ENCODE measurements at regions not wholly inside any gene's neighbourhood (a gene's known extent, or its start where the extent isn't known, plus 50 kb on each side); places are given as distances from the start of the nearest gene placed in this dataset.

DNA sequence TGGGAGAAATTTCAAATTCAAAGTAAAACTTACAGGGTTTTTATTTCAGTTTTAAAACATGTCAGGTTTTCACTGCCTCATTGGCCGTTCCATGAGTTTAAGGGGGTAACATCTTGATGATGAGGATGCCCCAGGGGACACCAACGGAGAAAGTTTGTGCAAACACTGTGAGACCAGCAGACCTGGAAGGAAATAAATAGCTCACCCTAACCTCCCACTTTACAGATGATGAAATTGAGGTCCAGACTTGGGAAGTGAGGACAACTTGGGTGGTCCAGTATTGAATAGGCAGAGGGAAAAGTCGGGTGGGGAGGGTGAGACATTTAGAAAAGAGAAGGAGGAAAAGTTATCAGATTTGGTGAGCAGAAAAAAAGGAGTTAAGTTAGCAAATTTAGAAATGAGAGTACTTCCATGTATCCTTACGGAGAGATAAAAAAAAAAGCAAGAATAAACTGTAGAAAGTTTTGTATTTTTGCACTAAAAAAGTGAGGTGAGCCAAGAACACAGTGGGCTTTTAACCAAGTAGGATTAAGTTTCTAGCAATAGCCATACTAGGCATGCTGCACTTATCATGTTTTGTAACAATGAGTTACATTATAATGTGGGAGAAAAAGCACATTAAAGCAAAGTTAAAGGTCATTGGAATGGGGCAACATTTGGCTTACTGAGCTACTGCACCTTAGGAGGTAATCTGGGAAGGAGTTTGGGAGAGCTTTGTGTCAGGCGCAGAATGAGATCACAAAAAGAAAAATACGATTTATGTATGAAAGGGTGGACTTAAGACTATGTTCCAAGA is 125.1 kb downstream of the GAS1 start:
- Histone ChIP-seq H3K79me2 (ENCODE audit: insufficient read depth, low read length) (no peaks in the 10 kb centered on the region), H2AFZ (ENCODE audit: low read length) (no peak overlapping the region), H3K27ac (ENCODE audit: extremely low read length, insufficient read depth, low read length) (no peak overlapping the region), H3K9ac (ENCODE audit: insufficient read depth, low read depth, low read length) (no peak overlapping the region), H3K4me2 (ENCODE audit: low read depth, low read length) (no peak overlapping the region), H3K9me3 (ENCODE audit: low read length) (peaks cover 8% of the 10 kb centered on the region; the same call in 1 of the 2 replicates), H3K27me3 (ENCODE audit: control insufficient read depth in 1 of 2, insufficient read depth in 2 of 2, low read length in 2 of 2) (peaks cover 0 to 6% of the 10 kb centered on the region in 2 experiments; a peak in 1 of 5 replicates), H3K4me1 (ENCODE audit: insufficient read depth, low read length) (no peaks in the 10 kb centered on the region), H3K36me3 (replicated peaks in 1 of 2; ENCODE audit: control insufficient read depth in 1 of 2, insufficient read depth in 2 of 2, low read length in 2 of 2) (no peaks in the 10 kb centered on the region), H3K4me3 (replicated peaks in 1 of 3; ENCODE audit: insufficient read depth in 1 of 3, low read depth in 2 of 3, low read length in 3 of 3) (no peak overlapping the region), H4K20me1 (ENCODE audit: insufficient read depth, low read length) (no peaks in the 10 kb centered on the region)
- intact Hi-C loops (cut with micrococcal nuclease; ENCODE audit: unreplicated experiment) = no loop called here
- no TSS peak for BruUV-seq (replicated peaks)
- DNase-seq (ENCODE audit: low spot score) (no peak), ATAC-seq (no peak), FAIRE-seq (no peak)
- in situ Hi-C loops (cut with HindIII; ENCODE audit: extremely low pct_ligation_motif_present, low pct_unique_long_range_greater_than_20kb) = no loop called here
- CTCF ChIA-PET (ENCODE audit: low intra/inter-chr PET ratio, low total read pairs) = no interaction called here
- TF ChIP-seq ZNF746 (CRISPR knock-in tag; IDR thresholded peaks at IDR 0.05) (no peak), FOXA1 (IDR thresholded peaks at IDR 0.05) (no peak), FOXA1 (CRISPR knock-in tag; IDR thresholded peaks at IDR 0.05) (no peak), ZNF747 (CRISPR knock-in tag; IDR thresholded peaks at IDR 0.05; ENCODE audit: borderline replicate concordance) (no peak), ZMAT3 (CRISPR knock-in tag; conservative IDR thresholded peaks at IDR 0.05) (no peak), ZNF776 (CRISPR knock-in tag; IDR thresholded peaks at IDR 0.05) (no peak), ZNF143 (CRISPR knock-in tag; IDR thresholded peaks at IDR 0.05) (no peak), ZNF816 (CRISPR knock-in tag; IDR thresholded peaks at IDR 0.05; ENCODE audit: borderline replicate concordance) (no peak), NRL (CRISPR knock-in tag; IDR thresholded peaks at IDR 0.05; ENCODE audit: borderline replicate concordance) (no peak), ZNF326 (CRISPR knock-in tag; IDR thresholded peaks at IDR 0.05; ENCODE audit: borderline replicate concordance) (no peak), MXI1 (IDR thresholded peaks at IDR 0.05; ENCODE audit: borderline replicate concordance, low read depth, low read length) (no peak), ZNF674 (CRISPR knock-in tag; IDR thresholded peaks at IDR 0.05; ENCODE audit: low read depth) (no peak)
- TF ChIP-seq, protein P1, sequence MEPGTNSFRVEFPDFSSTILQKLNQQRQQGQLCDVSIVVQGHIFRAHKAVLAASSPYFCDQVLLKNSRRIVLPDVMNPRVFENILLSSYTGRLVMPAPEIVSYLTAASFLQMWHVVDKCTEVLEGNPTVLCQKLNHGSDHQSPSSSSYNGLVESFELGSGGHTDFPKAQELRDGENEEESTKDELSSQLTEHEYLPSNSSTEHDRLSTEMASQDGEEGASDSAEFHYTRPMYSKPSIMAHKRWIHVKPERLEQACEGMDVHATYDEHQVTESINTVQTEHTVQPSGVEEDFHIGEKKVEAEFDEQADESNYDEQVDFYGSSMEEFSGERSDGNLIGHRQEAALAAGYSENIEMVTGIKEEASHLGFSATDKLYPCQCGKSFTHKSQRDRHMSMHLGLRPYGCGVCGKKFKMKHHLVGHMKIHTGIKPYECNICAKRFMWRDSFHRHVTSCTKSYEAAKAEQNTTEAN (CRISPR knock-in tag; conservative IDR thresholded peaks at IDR 0.05) = no peak
- TF ChIP-seq, protein P2, sequence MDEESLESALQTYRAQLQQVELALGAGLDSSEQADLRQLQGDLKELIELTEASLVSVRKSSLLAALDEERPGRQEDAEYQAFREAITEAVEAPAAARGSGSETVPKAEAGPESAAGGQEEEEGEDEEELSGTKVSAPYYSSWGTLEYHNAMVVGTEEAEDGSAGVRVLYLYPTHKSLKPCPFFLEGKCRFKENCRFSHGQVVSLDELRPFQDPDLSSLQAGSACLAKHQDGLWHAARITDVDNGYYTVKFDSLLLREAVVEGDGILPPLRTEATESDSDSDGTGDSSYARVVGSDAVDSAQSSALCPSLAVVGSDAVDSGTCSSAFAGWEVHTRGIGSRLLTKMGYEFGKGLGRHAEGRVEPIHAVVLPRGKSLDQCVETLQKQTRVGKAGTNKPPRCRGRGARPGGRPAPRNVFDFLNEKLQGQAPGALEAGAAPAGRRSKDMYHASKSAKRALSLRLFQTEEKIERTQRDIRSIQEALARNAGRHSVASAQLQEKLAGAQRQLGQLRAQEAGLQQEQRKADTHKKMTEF (CRISPR knock-in tag; IDR thresholded peaks at IDR 0.05) = no peak
- TF ChIP-seq, protein P3, sequence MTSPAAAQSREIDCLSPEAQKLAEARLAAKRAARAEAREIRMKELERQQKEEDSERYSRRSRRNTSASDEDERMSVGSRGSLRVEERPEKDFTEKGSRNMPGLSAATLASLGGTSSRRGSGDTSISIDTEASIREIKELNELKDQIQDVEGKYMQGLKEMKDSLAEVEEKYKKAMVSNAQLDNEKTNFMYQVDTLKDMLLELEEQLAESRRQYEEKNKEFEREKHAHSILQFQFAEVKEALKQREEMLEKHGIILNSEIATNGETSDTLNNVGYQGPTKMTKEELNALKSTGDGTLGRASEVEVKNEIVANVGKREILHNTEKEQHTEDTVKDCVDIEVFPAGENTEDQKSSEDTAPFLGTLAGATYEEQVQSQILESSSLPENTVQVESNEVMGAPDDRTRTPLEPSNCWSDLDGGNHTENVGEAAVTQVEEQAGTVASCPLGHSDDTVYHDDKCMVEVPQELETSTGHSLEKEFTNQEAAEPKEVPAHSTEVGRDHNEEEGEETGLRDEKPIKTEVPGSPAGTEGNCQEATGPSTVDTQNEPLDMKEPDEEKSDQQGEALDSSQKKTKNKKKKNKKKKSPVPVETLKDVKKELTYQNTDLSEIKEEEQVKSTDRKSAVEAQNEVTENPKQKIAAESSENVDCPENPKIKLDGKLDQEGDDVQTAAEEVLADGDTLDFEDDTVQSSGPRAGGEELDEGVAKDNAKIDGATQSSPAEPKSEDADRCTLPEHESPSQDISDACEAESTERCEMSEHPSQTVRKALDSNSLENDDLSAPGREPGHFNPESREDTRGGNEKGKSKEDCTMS (CRISPR knock-in tag; conservative IDR thresholded peaks at IDR 0.05) = no peak
- TF ChIP-seq, protein P4, sequence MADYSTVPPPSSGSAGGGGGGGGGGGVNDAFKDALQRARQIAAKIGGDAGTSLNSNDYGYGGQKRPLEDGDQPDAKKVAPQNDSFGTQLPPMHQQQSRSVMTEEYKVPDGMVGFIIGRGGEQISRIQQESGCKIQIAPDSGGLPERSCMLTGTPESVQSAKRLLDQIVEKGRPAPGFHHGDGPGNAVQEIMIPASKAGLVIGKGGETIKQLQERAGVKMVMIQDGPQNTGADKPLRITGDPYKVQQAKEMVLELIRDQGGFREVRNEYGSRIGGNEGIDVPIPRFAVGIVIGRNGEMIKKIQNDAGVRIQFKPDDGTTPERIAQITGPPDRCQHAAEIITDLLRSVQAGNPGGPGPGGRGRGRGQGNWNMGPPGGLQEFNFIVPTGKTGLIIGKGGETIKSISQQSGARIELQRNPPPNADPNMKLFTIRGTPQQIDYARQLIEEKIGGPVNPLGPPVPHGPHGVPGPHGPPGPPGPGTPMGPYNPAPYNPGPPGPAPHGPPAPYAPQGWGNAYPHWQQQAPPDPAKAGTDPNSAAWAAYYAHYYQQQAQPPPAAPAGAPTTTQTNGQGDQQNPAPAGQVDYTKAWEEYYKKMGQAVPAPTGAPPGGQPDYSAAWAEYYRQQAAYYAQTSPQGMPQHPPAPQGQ (CRISPR knock-in tag; IDR thresholded peaks at IDR 0.05; ENCODE audit: borderline replicate concordance) = no peak
- POLR2A ChIA-PET = no interaction called here
- WGBS (ENCODE audit: low lambda C conversion rate) = 0% methylated on average over 6 of the region's 6 CpGs

All from HepG2 (cell line).